GM04503 (cell line): ENCODE measurements at regions not wholly inside any gene's neighbourhood (a gene's known extent, or its start where the extent isn't known, plus 50 kb on each side); places are given as distances from the start of the nearest gene placed in this dataset.
A peak's percentile ranks its signal among the peaks of the same experiment; 100 is the strongest.

ENCODE experiments used
- DNase-seq: peaks from one replicate; pipeline ENCODE4 v3.0.0-alpha.2; 2012; ENCODE audit warnings: low read depth

- DNase-seq = no peak
Observed at GRCh38 chr13:109859216-109859835, 72.9 kb upstream of the IRS2 start.

- no peak for DNase-seq
Observed at GRCh38 chr13:109858319-109858718, 71.9 kb upstream of the IRS2 start.

DNA sequence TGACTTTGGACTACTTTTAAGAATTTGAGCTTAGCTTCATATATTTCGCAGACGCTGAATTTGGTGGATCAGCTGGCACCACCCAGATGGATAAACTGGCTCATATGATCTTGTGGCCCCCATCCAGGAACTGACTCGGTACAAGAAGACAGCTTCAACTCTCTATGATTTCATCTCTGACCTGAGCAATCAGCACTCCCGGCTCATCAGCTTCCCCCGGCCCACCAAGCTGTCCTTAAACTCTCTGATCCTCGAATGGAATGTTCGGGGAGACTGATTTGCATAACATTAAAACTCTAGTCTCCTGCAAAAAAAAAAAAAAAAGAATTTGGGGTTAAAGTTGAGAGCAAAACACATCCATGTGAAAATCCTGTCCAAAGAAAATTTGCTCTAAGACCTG lies 71.4 kb upstream of the IRS2 start:
- DNase-seq = no peak

- DNase-seq = no peak
Observed at GRCh38 chr13:109857325-109857724, 70.9 kb upstream of the IRS2 start.

- no peak for DNase-seq
Observed at GRCh38 chr13:109856350-109856749, 70.0 kb upstream of the IRS2 start.

- DNase-seq = no peak
Observed at GRCh38 chr13:109853153-109853552, 66.8 kb upstream of the IRS2 start.

DNA sequence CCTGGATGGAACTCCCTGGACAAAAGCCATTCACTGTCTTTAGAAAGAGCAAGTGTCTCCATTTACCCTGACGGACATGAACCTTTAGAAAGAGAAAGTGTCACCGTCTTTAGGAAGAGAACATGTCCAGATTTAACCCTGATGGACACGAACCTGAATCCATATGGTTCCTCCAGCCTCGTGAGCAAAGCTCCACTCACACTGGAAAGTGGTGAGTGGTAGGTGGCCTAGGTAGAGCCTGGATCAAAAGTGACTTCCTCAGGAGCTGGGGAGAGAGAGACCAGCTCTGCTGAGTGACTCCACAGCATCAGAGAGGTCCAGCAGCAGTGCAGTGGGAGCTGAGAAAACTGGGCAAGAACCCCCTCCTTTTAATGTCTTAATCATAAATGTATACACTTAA lies 59.8 kb upstream of the IRS2 start:
- no peak for DNase-seq

DNA sequence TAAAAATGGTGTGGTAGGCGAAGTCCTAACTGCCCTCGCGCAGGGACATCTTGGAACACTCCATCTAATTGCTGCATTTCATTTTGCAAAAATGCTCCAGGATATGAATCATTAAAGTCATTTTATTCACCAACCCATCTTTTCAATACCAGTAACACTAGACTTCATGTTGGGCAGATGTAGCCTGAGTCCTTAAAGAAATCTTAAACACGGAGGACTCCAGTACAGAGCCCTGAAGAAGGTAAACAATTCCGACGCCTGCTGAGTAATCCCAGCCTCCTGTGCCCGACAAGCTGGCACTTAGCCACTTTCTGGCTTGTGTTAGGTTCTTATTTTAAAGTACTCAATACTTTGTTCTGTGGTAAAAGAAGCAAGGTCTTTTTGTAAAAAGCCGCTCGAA lies 58.0 kb upstream of the IRS2 start:
- no peak for DNase-seq

DNA sequence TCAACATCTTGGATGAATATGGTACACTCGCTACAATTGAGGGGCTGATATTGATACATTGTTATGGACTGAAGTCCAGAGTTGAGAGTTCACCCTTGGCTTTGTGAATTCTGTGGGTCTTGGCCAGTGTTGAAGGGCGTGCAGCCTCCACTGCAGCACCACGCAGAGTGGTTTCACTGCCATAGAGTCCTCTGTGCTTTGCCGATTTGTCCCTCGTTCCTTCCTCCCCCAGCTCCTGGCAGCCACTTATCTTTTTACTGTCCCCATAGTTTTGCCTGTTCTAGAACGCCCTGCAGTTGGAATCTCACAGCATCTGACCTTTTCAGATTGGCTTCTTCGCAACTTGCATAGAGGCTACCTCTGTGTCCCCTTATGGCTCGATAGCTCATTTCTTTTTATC lies 57.3 kb upstream of the IRS2 start:
- DNase-seq = no peak

DNA sequence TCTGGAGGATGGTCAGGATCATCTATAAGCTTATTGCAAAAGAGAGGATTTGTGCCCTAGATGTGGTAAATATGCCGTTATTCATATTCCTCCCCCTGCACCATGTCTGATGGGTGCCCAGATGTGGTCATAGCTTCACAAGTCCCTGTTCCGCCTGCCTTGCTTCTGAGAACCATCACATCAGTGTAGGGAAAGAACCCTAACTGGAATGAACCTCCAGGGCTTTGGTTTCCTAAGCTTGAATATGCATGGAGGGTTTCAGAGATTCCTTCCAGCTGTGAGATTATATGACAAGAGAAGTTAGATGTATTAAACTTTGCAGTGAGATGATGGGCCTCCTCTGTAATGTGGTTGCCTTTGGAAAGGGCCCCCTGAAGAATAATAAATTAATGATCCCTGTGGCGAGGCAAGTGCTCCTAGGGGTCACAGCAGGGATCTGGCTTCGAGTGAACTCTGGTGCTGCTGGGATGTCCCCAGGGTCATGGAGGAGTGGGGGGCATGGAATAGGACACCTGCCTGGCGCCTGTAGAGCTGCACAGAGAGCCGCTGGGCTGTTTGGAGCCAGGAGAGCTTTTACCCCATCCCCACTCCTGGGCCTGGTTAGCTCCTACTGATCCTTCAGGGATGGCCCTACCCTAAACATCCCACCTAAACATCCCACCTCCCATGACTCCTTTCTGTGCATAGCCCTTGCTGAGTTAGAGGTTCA lies 56.0 kb upstream of the IRS2 start:
- DNase-seq = no peak

DNA sequence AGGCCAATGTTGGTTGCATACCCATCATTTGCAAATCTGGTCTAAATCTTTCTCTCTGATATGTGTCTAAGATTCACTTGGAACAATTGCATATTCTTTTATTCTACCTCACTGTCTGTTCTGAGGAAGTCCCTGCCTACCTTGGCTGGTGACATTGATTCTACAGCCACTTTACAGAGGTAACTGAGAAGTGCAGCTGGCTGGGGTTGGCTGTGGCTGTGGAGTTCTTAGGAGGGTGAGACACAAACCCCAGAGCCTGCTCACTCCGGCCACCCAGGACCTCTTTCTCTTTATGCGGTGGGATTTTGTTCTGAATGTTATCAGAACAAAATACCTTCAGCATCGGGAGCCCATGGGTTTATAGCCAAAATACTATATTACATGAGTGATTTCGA lies 54.5 kb upstream of the IRS2 start:
- no peak for DNase-seq

DNA sequence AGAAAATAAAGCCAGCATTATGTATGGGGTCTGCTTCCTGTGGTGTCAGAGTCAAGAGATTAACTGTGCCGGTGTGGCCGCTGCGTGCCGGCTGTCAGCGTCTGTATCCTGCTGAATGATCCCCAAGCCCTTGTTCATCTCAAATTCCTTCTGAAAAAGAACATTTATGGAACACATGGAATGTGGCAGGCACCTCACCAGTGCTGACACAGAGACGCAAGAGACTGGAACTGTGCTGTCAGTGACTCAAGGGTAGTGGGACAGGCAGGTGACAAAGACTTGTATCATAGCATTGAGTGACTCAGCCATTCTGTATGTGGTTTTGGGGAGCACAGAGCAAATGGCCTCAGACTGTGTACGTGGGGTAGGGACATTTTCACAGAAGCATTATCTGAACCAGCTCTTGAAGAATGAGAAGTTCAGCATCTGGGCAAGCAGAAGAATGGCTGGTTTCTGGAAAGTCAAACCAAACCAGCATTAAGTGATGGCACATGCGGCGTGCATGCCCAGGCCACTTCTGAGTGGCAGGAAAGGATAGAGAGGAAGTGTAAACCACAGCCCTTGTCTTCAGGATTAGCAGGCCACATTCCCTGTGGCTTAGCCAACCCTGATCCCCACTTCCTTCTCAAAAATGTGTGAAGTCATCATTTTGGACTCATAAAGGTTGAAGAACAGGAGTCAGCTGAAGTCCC lies 54.0 kb upstream of the IRS2 start:
- DNase-seq = peak; percentile 58

GRCh38 chr13:109836629-109837607 lies 50.5 kb upstream of the IRS2 start:
- DNase-seq = no peak
